ENCODE measurements at regions not wholly inside any gene's neighbourhood (a gene's known extent, or its start where the extent isn't known, plus 50 kb on each side); places are given as distances from the start of the nearest gene placed in this dataset.

GRCh38 chr20:62568045-62568389, 74.3 kb upstream of the SLCO4A1 start:
- Histone ChIP-seq H3K4me3 (IDR thresholded peaks at IDR 0.05; ENCODE audit: insufficient read depth, low read depth, low read length) (no peak overlapping the region), H3K36me3 (ENCODE audit: insufficient read depth) (no peaks in the 10 kb centered on the region), H2AFZ (ENCODE audit: low read depth) (no peak overlapping the region), H4K20me1 (ENCODE audit: insufficient read depth) (no peaks in the 10 kb centered on the region), H3K9ac (no peak overlapping the region), H3K79me2 (ENCODE audit: insufficient read depth, low read depth) (no peaks in the 10 kb centered on the region), H3K4me1 (ENCODE audit: low read depth, poor library complexity, severe bottlenecking) (no peaks in the 10 kb centered on the region), H3K27me3 (ENCODE audit: insufficient read depth, low read depth) (peaks cover 95% of the 10 kb centered on the region), H3K4me2 (no peak overlapping the region), H3K27ac (no peak overlapping the region)
- TF ChIP-seq CTCF (conservative IDR thresholded peaks at IDR 0.05; ENCODE audit: low read depth, low read length) = no peak

GRCh38 chr20:62569615-62570014, 72.7 kb upstream of the SLCO4A1 start:
- Histone ChIP-seq H3K27me3 (ENCODE audit: insufficient read depth, low read depth) (peaks cover 95% of the 10 kb centered on the region), H3K36me3 (ENCODE audit: insufficient read depth) (no peaks in the 10 kb centered on the region), H3K27ac (no peak overlapping the region), H3K4me1 (ENCODE audit: low read depth, poor library complexity, severe bottlenecking) (no peaks in the 10 kb centered on the region), H3K9ac (no peak overlapping the region), H2AFZ (ENCODE audit: low read depth) (no peak overlapping the region), H3K79me2 (ENCODE audit: insufficient read depth, low read depth) (no peaks in the 10 kb centered on the region), H3K4me3 (IDR thresholded peaks at IDR 0.05; ENCODE audit: insufficient read depth, low read depth, low read length) (no peak overlapping the region), H4K20me1 (ENCODE audit: insufficient read depth) (no peaks in the 10 kb centered on the region), H3K4me2 (no peak overlapping the region)
- no peak for TF ChIP-seq CTCF (conservative IDR thresholded peaks at IDR 0.05; ENCODE audit: low read depth, low read length)

GRCh38 chr20:62570403-62570802, 71.9 kb upstream of the SLCO4A1 start:
- no peak for TF ChIP-seq CTCF (conservative IDR thresholded peaks at IDR 0.05; ENCODE audit: low read depth, low read length)
- Histone ChIP-seq H3K27ac (no peak overlapping the region), H3K9ac (no peak overlapping the region), H3K27me3 (ENCODE audit: insufficient read depth, low read depth) (peaks cover 95% of the 10 kb centered on the region), H2AFZ (ENCODE audit: low read depth) (no peak overlapping the region), H3K4me1 (ENCODE audit: low read depth, poor library complexity, severe bottlenecking) (no peaks in the 10 kb centered on the region), H3K36me3 (ENCODE audit: insufficient read depth) (no peaks in the 10 kb centered on the region), H3K79me2 (ENCODE audit: insufficient read depth, low read depth) (no peaks in the 10 kb centered on the region), H3K4me2 (no peak overlapping the region), H4K20me1 (ENCODE audit: insufficient read depth) (no peaks in the 10 kb centered on the region), H3K4me3 (IDR thresholded peaks at IDR 0.05; ENCODE audit: insufficient read depth, low read depth, low read length) (no peak overlapping the region)

GRCh38 chr20:62570897-62571668, 71.2 kb upstream of the SLCO4A1 start:
- no peak for TF ChIP-seq CTCF (conservative IDR thresholded peaks at IDR 0.05; ENCODE audit: low read depth, low read length)
- no peak overlapping the region for H3K4me2 ChIP-seq

More at GRCh38 chr20:62570897-62571668, 71.2 kb upstream of the SLCO4A1 start:
- H3K4me1 ChIP-seq (ENCODE audit: low read depth, poor library complexity, severe bottlenecking) = no peaks in the 10 kb centered on the region
- no peak overlapping the region for H3K27ac ChIP-seq
- H2AFZ ChIP-seq (ENCODE audit: low read depth) = no peak overlapping the region
- H3K9ac ChIP-seq = no peak overlapping the region
- H3K79me2 ChIP-seq (ENCODE audit: insufficient read depth, low read depth) = no peaks in the 10 kb centered on the region
- H3K36me3 ChIP-seq (ENCODE audit: insufficient read depth) = no peaks in the 10 kb centered on the region
- no peak overlapping the region for H3K4me3 ChIP-seq (IDR thresholded peaks at IDR 0.05; ENCODE audit: insufficient read depth, low read depth, low read length)
- H3K27me3 ChIP-seq (ENCODE audit: insufficient read depth, low read depth) = peaks cover 95% of the 10 kb centered on the region
- H4K20me1 ChIP-seq (ENCODE audit: insufficient read depth) = no peaks in the 10 kb centered on the region
